Ishikawa (cell line): ENCODE measurements at regions not wholly inside any gene's neighbourhood (a gene's known extent, or its start where the extent isn't known, plus 50 kb on each side); places are given as distances from the start of the nearest gene placed in this dataset.

Experiments
- CEBPB ChIP-seq: IDR thresholded peaks from 2 replicates; pipeline ENCODE4 v1.6.1; 2012
- CREB1 ChIP-seq: IDR thresholded peaks from 2 replicates; pipeline ENCODE4 v1.6.1; 2012; ENCODE audit warnings: low read depth
- EGR1 ChIP-seq: IDR thresholded peaks from 2 replicates; pipeline ENCODE4 v1.6.1; 2012
- EP300 ChIP-seq: IDR thresholded peaks from 2 replicates; pipeline ENCODE4 v1.6.1; 2012; ENCODE audit warnings: borderline replicate concordance
- FOXM1 ChIP-seq: IDR thresholded peaks from 2 replicates; pipeline ENCODE4 v1.6.1; 2012; ENCODE audit warnings: low read depth, borderline replicate concordance
- NFIC ChIP-seq: IDR thresholded peaks from 2 replicates; pipeline ENCODE4 v1.6.1; 2012
- RAD21 ChIP-seq: IDR thresholded peaks from 2 replicates; pipeline ENCODE4 v1.6.1; 2012; ENCODE audit warnings: low read depth
- TAF1 ChIP-seq: IDR thresholded peaks from 2 replicates; pipeline ENCODE4 v1.6.1; 2012; ENCODE audit warnings: low read depth, mild to moderate bottlenecking
- TCF12 ChIP-seq: IDR thresholded peaks from 2 replicates; pipeline ENCODE4 v1.6.1; 2012; ENCODE audit warnings: low read depth
- TEAD4 ChIP-seq: IDR thresholded peaks from 2 replicates; pipeline ENCODE4 v1.6.1; 2012
- YY1 ChIP-seq: IDR thresholded peaks from 2 replicates; pipeline ENCODE4 v1.6.1; 2012; ENCODE audit warnings: low read depth
- ZBTB7A ChIP-seq: IDR thresholded peaks from 2 replicates; pipeline ENCODE4 v1.6.1; 2012; ENCODE audit warnings: low read depth
- TF ChIP-seq, protein P1 (sequence below): IDR thresholded peaks from 2 replicates; pipeline ENCODE4 v1.6.1; 2012
- TF ChIP-seq, protein P2 (sequence below): IDR thresholded peaks from 2 replicates; pipeline ENCODE4 v1.6.1; 2012; ENCODE audit warnings: low read depth, mild to moderate bottlenecking
- TF ChIP-seq, protein P3 (sequence below): IDR thresholded peaks from 2 replicates; pipeline ENCODE4 v1.6.1; 2012

DNA sequence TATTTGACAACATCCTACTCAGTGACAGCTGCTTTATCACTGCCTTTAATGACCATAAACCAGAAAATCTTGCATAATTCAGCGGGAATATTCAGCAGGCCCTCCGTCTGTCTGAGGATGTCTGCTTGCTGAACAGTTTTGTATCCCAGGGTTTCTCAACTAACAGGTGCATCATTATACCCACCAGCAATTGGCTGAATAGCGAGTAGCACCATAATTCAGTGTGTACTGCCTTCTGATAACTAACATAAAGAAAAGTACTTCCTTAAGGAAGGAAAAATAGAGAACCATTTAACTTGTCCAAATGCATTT lies 680.1 kb downstream of the GALC start:
- TF ChIP-seq, protein P1, sequence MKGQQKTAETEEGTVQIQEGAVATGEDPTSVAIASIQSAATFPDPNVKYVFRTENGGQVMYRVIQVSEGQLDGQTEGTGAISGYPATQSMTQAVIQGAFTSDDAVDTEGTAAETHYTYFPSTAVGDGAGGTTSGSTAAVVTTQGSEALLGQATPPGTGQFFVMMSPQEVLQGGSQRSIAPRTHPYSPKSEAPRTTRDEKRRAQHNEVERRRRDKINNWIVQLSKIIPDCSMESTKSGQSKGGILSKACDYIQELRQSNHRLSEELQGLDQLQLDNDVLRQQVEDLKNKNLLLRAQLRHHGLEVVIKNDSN: no peak
- TF ChIP-seq TCF12: no peak
- no peak for TF ChIP-seq RAD21
- TF ChIP-seq EP300: no peak
- no peak for TF ChIP-seq CREB1
- TF ChIP-seq NFIC: no peak
- no peak for TF ChIP-seq EGR1
- TF ChIP-seq YY1: no peak
- TF ChIP-seq, protein P2, sequence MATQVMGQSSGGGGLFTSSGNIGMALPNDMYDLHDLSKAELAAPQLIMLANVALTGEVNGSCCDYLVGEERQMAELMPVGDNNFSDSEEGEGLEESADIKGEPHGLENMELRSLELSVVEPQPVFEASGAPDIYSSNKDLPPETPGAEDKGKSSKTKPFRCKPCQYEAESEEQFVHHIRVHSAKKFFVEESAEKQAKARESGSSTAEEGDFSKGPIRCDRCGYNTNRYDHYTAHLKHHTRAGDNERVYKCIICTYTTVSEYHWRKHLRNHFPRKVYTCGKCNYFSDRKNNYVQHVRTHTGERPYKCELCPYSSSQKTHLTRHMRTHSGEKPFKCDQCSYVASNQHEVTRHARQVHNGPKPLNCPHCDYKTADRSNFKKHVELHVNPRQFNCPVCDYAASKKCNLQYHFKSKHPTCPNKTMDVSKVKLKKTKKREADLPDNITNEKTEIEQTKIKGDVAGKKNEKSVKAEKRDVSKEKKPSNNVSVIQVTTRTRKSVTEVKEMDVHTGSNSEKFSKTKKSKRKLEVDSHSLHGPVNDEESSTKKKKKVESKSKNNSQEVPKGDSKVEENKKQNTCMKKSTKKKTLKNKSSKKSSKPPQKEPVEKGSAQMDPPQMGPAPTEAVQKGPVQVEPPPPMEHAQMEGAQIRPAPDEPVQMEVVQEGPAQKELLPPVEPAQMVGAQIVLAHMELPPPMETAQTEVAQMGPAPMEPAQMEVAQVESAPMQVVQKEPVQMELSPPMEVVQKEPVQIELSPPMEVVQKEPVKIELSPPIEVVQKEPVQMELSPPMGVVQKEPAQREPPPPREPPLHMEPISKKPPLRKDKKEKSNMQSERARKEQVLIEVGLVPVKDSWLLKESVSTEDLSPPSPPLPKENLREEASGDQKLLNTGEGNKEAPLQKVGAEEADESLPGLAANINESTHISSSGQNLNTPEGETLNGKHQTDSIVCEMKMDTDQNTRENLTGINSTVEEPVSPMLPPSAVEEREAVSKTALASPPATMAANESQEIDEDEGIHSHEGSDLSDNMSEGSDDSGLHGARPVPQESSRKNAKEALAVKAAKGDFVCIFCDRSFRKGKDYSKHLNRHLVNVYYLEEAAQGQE: no peak
- no peak for TF ChIP-seq ZBTB7A
- TF ChIP-seq, protein P3, sequence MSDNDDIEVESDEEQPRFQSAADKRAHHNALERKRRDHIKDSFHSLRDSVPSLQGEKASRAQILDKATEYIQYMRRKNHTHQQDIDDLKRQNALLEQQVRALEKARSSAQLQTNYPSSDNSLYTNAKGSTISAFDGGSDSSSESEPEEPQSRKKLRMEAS: no peak
- no peak for TF ChIP-seq TEAD4
- no peak for TF ChIP-seq FOXM1
- no peak for TF ChIP-seq CEBPB
- no peak for TF ChIP-seq TAF1

DNA sequence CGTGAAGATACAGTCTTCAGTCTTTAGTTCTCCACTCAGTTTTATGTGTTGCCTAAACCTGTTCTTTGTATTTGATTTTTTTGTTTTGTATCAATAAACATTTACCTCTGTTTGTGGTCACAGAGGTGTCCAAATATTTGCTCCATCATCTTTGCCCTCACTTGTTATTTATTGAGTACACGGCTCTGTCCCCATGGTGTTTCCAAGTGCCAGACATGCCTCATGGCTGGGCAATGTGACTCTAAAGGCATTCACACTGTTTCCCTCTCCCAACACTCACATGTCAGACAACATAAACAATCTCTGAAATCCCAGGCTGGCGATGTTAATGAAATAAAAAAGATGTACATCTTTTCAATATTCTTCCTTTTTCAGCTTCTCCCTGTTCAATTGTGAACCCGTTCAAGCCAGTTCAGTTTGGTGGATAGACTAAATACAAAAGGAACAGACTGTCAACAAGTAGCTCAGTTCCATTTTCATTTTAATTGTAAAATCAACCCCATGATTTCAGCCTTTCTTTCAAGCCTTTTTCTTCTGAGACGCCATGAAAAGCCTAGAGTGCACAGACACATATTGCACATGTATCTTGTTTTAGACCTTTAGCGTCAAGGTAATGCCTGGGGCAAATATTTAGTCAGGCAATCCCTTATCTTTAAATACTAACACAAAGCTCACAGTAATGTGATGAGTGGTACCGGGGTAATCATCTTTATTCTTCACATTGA lies 680.7 kb downstream of the GALC start:
- no peak for TF ChIP-seq TEAD4
- no peak for TF ChIP-seq NFIC
- TF ChIP-seq TCF12: no peak
- TF ChIP-seq, protein P2: no peak
- no peak for TF ChIP-seq YY1
- TF ChIP-seq CEBPB: no peak
- no peak for TF ChIP-seq RAD21
- TF ChIP-seq, protein P3: no peak
- no peak for TF ChIP-seq FOXM1
- TF ChIP-seq ZBTB7A: no peak
- no peak for TF ChIP-seq EGR1
- TF ChIP-seq, protein P1: no peak
- no peak for TF ChIP-seq TAF1
- TF ChIP-seq CREB1: no peak
- no peak for TF ChIP-seq EP300

DNA sequence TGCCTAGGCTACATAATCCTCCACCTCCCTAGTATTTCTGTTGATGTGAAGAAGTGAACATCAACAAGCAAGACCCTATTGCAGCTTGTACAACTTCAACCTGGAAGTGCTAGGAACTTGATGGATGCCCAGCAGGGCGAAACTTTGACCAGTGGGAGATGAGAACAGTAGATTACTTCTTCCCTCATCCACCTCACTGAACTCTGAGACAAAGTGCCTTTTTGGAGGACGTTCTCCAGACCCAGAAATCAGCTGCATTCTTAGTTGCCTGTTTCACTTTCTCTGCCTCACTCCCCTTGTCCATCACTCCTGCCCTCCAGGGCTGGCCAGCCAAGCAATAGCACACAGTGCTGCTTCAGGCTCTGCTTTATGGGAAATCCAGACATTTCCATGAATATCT lies 683.4 kb downstream of the GALC start:
- no peak for TF ChIP-seq EGR1
- TF ChIP-seq NFIC: no peak
- no peak for TF ChIP-seq CREB1
- TF ChIP-seq, protein P3: no peak
- TF ChIP-seq ZBTB7A: no peak
- TF ChIP-seq TEAD4: no peak
- TF ChIP-seq RAD21: no peak
- TF ChIP-seq EP300: no peak
- TF ChIP-seq FOXM1: no peak
- no peak for TF ChIP-seq TCF12
- TF ChIP-seq, protein P2: no peak
- TF ChIP-seq, protein P1: no peak
- TF ChIP-seq CEBPB: no peak
- no peak for TF ChIP-seq YY1
- no peak for TF ChIP-seq TAF1
